ENCODE measurements at regions not wholly inside any gene's neighbourhood (a gene's known extent, or its start where the extent isn't known, plus 50 kb on each side); places are given as distances from the start of the nearest gene placed in this dataset.

- TF ChIP-seq POLR2A (IDR thresholded peaks at IDR 0.05) (no peak), CTCF (IDR thresholded peaks at IDR 0.05) (no peak)
These were observed 140.2 kb upstream of the MAGI3 start for GRCh38 chr1:113250161-113250560.

Data from testis (tissue), 2 donors.